Colonic mucosa (tissue), 4 donors: ENCODE measurements at regions not wholly inside any gene's neighbourhood (a gene's known extent, or its start where the extent isn't known, plus 50 kb on each side); places are given as distances from the start of the nearest gene placed in this dataset.
"Not testable (repeated sequence)": the region's sequence is repeated elsewhere in the genome, so short reads cannot be mapped to it uniquely, and the experiment has no call there.

Source experiments
- DNase-seq: peaks from one replicate; pipeline ENCODE4 v3.0.0-alpha.2; 2020
- H3K27ac ChIP-seq: fragments of 200-600 bp; one replicate; pipeline ENCODE4 v1.8.0; 2021
- H3K27me3 ChIP-seq: fragments of 200-600 bp; one replicate; pipeline ENCODE4 v1.8.0; 2021
- H3K36me3 ChIP-seq: fragments of 200-600 bp; one replicate; pipeline ENCODE4 v1.8.0; 2021
- H3K4me1 ChIP-seq: fragments of 200-600 bp; one replicate; pipeline ENCODE4 v1.8.0; 2021; ENCODE audit warnings: mild to moderate bottlenecking
- H3K4me3 ChIP-seq: fragments of 200-600 bp; one replicate; pipeline ENCODE4 v1.8.0; 2021
- H3K9ac ChIP-seq, 2 donors: one replicate each; pipeline ENCODE4 v1.7.0; 2013; ENCODE audit warnings: control low read depth in 2 of 2, low read depth in 2 of 2, low read length in 2 of 2
- H3K9me3 ChIP-seq: fragments of 200-600 bp; one replicate; pipeline ENCODE4 v1.8.0; 2021
- CTCF ChIP-seq: fragments of 200-600 bp; IDR thresholded peaks from one replicate; pipeline ENCODE4 v1.8.0; 2022; ENCODE audit warnings: antibody characterized with exemption, mild to moderate bottlenecking
- intact Hi-C: fragments of 100-400 bp; cut with DNase I; formaldehyde crosslinking; loops from one replicate; pipeline ENCODE4 v1.14.1; 2022
- donor health status: healthy.
- donor health status: DM: no; HTN: no; CAD: no.
- donor health status: DM: no; HTN: no; CAD: no.

- Histone ChIP-seq H3K4me3 (no peak overlapping the region), H3K27ac (no peak overlapping the region), H3K27me3 (no peaks in the 10 kb centered on the region), H3K9ac (no peak overlapping the region), H3K36me3 (no peaks in the 10 kb centered on the region), H3K4me1 (no peaks in the 10 kb centered on the region), H3K9me3 (peaks cover 6% of the 10 kb centered on the region)
- no peak for DNase-seq
- intact Hi-C loops: no loop called here
- TF ChIP-seq CTCF: no peak
Observed at GRCh38 chr2:31696068-31696467, 115.3 kb upstream of the SRD5A2 start.

GRCh38 chr2:31694444-31694843 is 113.7 kb upstream of the SRD5A2 start:
- intact Hi-C loops: no loop called here
- no peaks in the 10 kb centered on the region for H3K27me3 ChIP-seq
- no peaks in the 10 kb centered on the region for H3K36me3 ChIP-seq
- H3K4me1 ChIP-seq: no peaks in the 10 kb centered on the region
- H3K9ac ChIP-seq: no peak overlapping the region
- DNase-seq: no peak
- no peak for TF ChIP-seq CTCF
- no peak overlapping the region for H3K27ac ChIP-seq
- no peak overlapping the region for H3K4me3 ChIP-seq
- peaks cover 6% of the 10 kb centered on the region for H3K9me3 ChIP-seq

- no peaks in the 10 kb centered on the region for H3K27me3 ChIP-seq
- no peak overlapping the region for H3K4me3 ChIP-seq
- H3K4me1 ChIP-seq: no peaks in the 10 kb centered on the region
- H3K9me3 ChIP-seq: peaks cover 6% of the 10 kb centered on the region
- H3K27ac ChIP-seq: no peak overlapping the region
- intact Hi-C loops: no loop called here
- H3K9ac ChIP-seq: no peak overlapping the region
- no peak for DNase-seq
- no peak for TF ChIP-seq CTCF
- H3K36me3 ChIP-seq: no peaks in the 10 kb centered on the region
Observed at GRCh38 chr2:31693882-31694281, 113.1 kb upstream of the SRD5A2 start.

- peak; percentile 36 for TF ChIP-seq CTCF
- H3K4me3 ChIP-seq: no peak overlapping the region
- no peak overlapping the region for H3K27ac ChIP-seq
- H3K4me1 ChIP-seq: no peaks in the 10 kb centered on the region
- DNase-seq: no peak
- intact Hi-C loops: no loop called here
- H3K27me3 ChIP-seq: no peaks in the 10 kb centered on the region
- no peaks in the 10 kb centered on the region for H3K36me3 ChIP-seq
- H3K9ac ChIP-seq: no peak overlapping the region
- H3K9me3 ChIP-seq: no peaks in the 10 kb centered on the region
Observed at GRCh38 chr2:31688282-31688681, 107.5 kb upstream of the SRD5A2 start.

- H3K27ac ChIP-seq, H3K4me3 ChIP-seq, H3K4me1 ChIP-seq, DNase-seq, H3K36me3 ChIP-seq, H3K27me3 ChIP-seq, intact Hi-C loops, H3K9me3 ChIP-seq, H3K9ac ChIP-seq: not testable (repeated sequence)
Observed at GRCh38 chr2:31683506-31683905, 102.8 kb upstream of the SRD5A2 start.

GRCh38 chr2:31675485-31675901 is 94.8 kb upstream of the SRD5A2 start:
- H3K4me3 ChIP-seq: no peak overlapping the region
- no peak overlapping the region for H3K9ac ChIP-seq
- no peak for TF ChIP-seq CTCF
- no peaks in the 10 kb centered on the region for H3K9me3 ChIP-seq
- intact Hi-C loops: no loop called here
- DNase-seq: no peak
- H3K27me3 ChIP-seq: no peaks in the 10 kb centered on the region
- H3K27ac ChIP-seq: no peak overlapping the region
- H3K4me1 ChIP-seq: no peaks in the 10 kb centered on the region
- H3K36me3 ChIP-seq: no peaks in the 10 kb centered on the region
